ENCODE measurements at regions not wholly inside any gene's neighbourhood (a gene's known extent, or its start where the extent isn't known, plus 50 kb on each side); places are given as distances from the start of the nearest gene placed in this dataset.

- H3K27me3 ChIP-seq, result no peaks in the 10 kb centered on the region
- no peaks in the 10 kb centered on the region for H3K4me1 ChIP-seq
- H3K36me3 ChIP-seq (ENCODE audit: low read depth, missing control alignments), result no peaks in the 10 kb centered on the region
- H3K9me3 ChIP-seq, result no peaks in the 10 kb centered on the region
- intact Hi-C loops (cut with DNase I; ENCODE audit: low total_unique reads), result no loop called here
- TF ChIP-seq POLR2A (IDR thresholded peaks at IDR 0.05), result no peak
- no peak for TF ChIP-seq CTCF (IDR thresholded peaks at IDR 0.05)
- H3K27ac ChIP-seq, result no peak overlapping the region
- no peak for DNase-seq
- WGBS, 2 donors, result 88 to 94% methylated on average over 3 of the region's 3 CpGs
- no peak overlapping the region for H3K4me3 ChIP-seq
These were observed 740.7 kb downstream of the CDH18 start for GRCh38 chr5:19247302-19247701.

- Histone ChIP-seq H3K4me1 (no peaks in the 10 kb centered on the region), H3K4me3 (no peak overlapping the region), H3K27ac (no peak overlapping the region), H3K27me3 (no peaks in the 10 kb centered on the region), H3K36me3 (ENCODE audit: low read depth, missing control alignments) (no peaks in the 10 kb centered on the region), H3K9me3 (no peaks in the 10 kb centered on the region)
- TF ChIP-seq CTCF (IDR thresholded peaks at IDR 0.05) (no peak), POLR2A (IDR thresholded peaks at IDR 0.05) (no peak)
- intact Hi-C loops (cut with DNase I; ENCODE audit: low total_unique reads), result no loop called here
- WGBS, 2 donors, result 41 to 100% methylated on average over 1 of the region's 1 CpG
- no peak for DNase-seq
These were observed 732.0 kb downstream of the CDH18 start for GRCh38 chr5:19256036-19256435.

GRCh38 chr5:19258686-19259085 lies 729.3 kb downstream of the CDH18 start:
- H3K27ac ChIP-seq, result no peak overlapping the region
- H3K4me3 ChIP-seq, result no peak overlapping the region
- peak; percentile 15 for DNase-seq
- intact Hi-C loops (cut with DNase I; ENCODE audit: low total_unique reads), result no loop called here
- no peaks in the 10 kb centered on the region for H3K27me3 ChIP-seq
- no peaks in the 10 kb centered on the region for H3K9me3 ChIP-seq
- no peaks in the 10 kb centered on the region for H3K36me3 ChIP-seq (ENCODE audit: low read depth, missing control alignments)
- no peak for TF ChIP-seq POLR2A (IDR thresholded peaks at IDR 0.05)
- TF ChIP-seq CTCF (IDR thresholded peaks at IDR 0.05), result no peak
- H3K4me1 ChIP-seq, result no peaks in the 10 kb centered on the region

- 93 to 95% methylated on average over 4 of the region's 4 CpGs for WGBS, 2 donors
- TF ChIP-seq CTCF (IDR thresholded peaks at IDR 0.05) (no peak), POLR2A (IDR thresholded peaks at IDR 0.05) (no peak)
- intact Hi-C loops (cut with DNase I; ENCODE audit: low total_unique reads), result no loop called here
- no peaks in the 10 kb centered on the region for H3K4me1 ChIP-seq
- no peaks in the 10 kb centered on the region for H3K27me3 ChIP-seq
- no peaks in the 10 kb centered on the region for H3K36me3 ChIP-seq (ENCODE audit: low read depth, missing control alignments)
- no peak for DNase-seq
- no peaks in the 10 kb centered on the region for H3K9me3 ChIP-seq
- no peak overlapping the region for H3K27ac ChIP-seq
- no peak overlapping the region for H3K4me3 ChIP-seq
These were observed 726.1 kb downstream of the CDH18 start for GRCh38 chr5:19261879-19262278.

GRCh38 chr5:19264821-19265220 lies 723.2 kb downstream of the CDH18 start:
- no peaks in the 10 kb centered on the region for H3K4me1 ChIP-seq
- no peaks in the 10 kb centered on the region for H3K27me3 ChIP-seq
- no peak overlapping the region for H3K27ac ChIP-seq
- H3K4me3 ChIP-seq, result no peak overlapping the region
- H3K36me3 ChIP-seq (ENCODE audit: low read depth, missing control alignments), result no peaks in the 10 kb centered on the region
- whole genome bisulfite sequencing, 2 donors, result 79% methylated on average over 2 of the region's 2 CpGs
- H3K9me3 ChIP-seq, result no peaks in the 10 kb centered on the region
- TF ChIP-seq POLR2A (IDR thresholded peaks at IDR 0.05), result no peak
- no peak for TF ChIP-seq CTCF (IDR thresholded peaks at IDR 0.05)
- intact Hi-C loops (cut with DNase I; ENCODE audit: low total_unique reads), result no loop called here
- no peak for DNase-seq
